GM10248 (cell line): ENCODE measurements at regions not wholly inside any gene's neighbourhood (a gene's known extent, or its start where the extent isn't known, plus 50 kb on each side); places are given as distances from the start of the nearest gene placed in this dataset.

Experiments used
- CTCF ChIA-PET: fragments of 300-600 bp; sonication (Branson Sonifier 250); formaldehyde crosslinking; extraction: SDS; loops from one replicate; lab custom pipeline; 2021; ENCODE audit warnings: antibody characterized with exemption; lab: Yijun Ruan, JAX
- POLR2A ChIA-PET: fragments of 350-650 bp; sonication (Branson Sonifier 250); formaldehyde crosslinking; extraction: SDS; loops from one replicate; lab custom pipeline; 2020; ENCODE audit warnings: antibody characterized with exemption; lab: Yijun Ruan, JAX
- DNase-seq: peaks from one replicate; pipeline ENCODE4 v3.0.0; 2012; ENCODE audit errors: extremely low spot score
- CTCF ChIP-seq: IDR thresholded peaks from 2 replicates; pipeline ENCODE4 v1.5.1; 2012; ENCODE audit warnings: mild to moderate bottlenecking, low read depth; ENCODE audit errors: extremely low read depth, missing control alignments, control extremely low read depth

GRCh38 chrX:125420809-125421208, 101.1 kb downstream of the TEX13C start:
- CTCF ChIA-PET, result no interaction called here
- no peak for DNase-seq
- POLR2A ChIA-PET, result no interaction called here
- TF ChIP-seq CTCF, result no peak

GRCh38 chrX:125422986-125423385, 103.3 kb downstream of the TEX13C start:
- DNase-seq, result no peak
- CTCF ChIA-PET, result no interaction called here
- TF ChIP-seq CTCF, result no peak
- POLR2A ChIA-PET, result no interaction called here

- CTCF ChIA-PET, result no interaction called here
- no peak for TF ChIP-seq CTCF
- DNase-seq, result no peak
- POLR2A ChIA-PET, result no interaction called here
Measured at GRCh38 chrX:125424536-125424935, 104.9 kb downstream of the TEX13C start.

- CTCF ChIA-PET, result interaction anchor here (1.1 to 2.6 kb wide), 3 partner anchors 9 to 31 kb away, joined by 3 to 8 read pairs (median 5); no protein-coding TSS in a partner anchor
- DNase-seq, result no peak
- POLR2A ChIA-PET, result no interaction called here
Measured at GRCh38 chrX:125436855-125437254, 117.2 kb downstream of the TEX13C start.

GRCh38 chrX:125439194-125439849, 119.7 kb downstream of the TEX13C start:
- DNase-seq, result no peak
- ChIA-PET POLR2A (no interaction called here), CTCF (no interaction called here)
- no peak for TF ChIP-seq CTCF

More at GRCh38 chrX:125436855-125437254, 117.2 kb downstream of the TEX13C start:
- peak; percentile 6 for TF ChIP-seq CTCF

GRCh38 chrX:125444659-125445058, 125.0 kb downstream of the TEX13C start:
- no peak for DNase-seq
- no peak for TF ChIP-seq CTCF
- POLR2A ChIA-PET, result no interaction called here
- CTCF ChIA-PET, result no interaction called here
